ENCODE measurements at regions not wholly inside any gene's neighbourhood (a gene's known extent, or its start where the extent isn't known, plus 50 kb on each side); places are given as distances from the start of the nearest gene placed in this dataset.

DNA sequence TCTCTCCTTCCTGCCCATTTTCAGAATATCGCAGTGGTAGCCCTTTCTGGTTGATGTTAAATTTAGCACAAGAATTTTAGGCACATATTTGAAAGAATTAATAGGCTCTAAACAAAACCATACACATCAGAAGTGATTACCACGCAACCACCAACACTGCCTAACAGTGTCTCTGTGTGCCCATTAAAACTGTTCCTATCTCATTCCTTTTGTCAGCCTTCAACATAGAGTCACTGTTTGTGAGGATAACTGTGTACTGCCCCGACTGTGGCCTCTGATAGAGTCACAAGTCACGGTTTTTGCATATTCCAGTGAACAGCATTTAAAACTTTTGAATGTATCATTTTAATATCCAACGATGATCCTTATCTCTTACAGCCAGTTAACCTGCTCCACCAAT lies 116.8 kb upstream of the TNFAIP3 start:
- no peak for TF ChIP-seq POLR2AphosphoS5 (IDR thresholded peaks at IDR 0.05; ENCODE audit: insufficient read depth in 1 of 2, low read depth in 1 of 2)
- TF ChIP-seq, protein P1, sequence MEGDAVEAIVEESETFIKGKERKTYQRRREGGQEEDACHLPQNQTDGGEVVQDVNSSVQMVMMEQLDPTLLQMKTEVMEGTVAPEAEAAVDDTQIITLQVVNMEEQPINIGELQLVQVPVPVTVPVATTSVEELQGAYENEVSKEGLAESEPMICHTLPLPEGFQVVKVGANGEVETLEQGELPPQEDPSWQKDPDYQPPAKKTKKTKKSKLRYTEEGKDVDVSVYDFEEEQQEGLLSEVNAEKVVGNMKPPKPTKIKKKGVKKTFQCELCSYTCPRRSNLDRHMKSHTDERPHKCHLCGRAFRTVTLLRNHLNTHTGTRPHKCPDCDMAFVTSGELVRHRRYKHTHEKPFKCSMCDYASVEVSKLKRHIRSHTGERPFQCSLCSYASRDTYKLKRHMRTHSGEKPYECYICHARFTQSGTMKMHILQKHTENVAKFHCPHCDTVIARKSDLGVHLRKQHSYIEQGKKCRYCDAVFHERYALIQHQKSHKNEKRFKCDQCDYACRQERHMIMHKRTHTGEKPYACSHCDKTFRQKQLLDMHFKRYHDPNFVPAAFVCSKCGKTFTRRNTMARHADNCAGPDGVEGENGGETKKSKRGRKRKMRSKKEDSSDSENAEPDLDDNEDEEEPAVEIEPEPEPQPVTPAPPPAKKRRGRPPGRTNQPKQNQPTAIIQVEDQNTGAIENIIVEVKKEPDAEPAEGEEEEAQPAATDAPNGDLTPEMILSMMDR (IDR thresholded peaks at IDR 0.05): no peak
- no peak for TF ChIP-seq POLR2A (IDR thresholded peaks at IDR 0.05)

Data from vagina (tissue), 2 donors.